Vagina (tissue), 2 donors: ENCODE measurements at regions not wholly inside any gene's neighbourhood (a gene's known extent, or its start where the extent isn't known, plus 50 kb on each side); places are given as distances from the start of the nearest gene placed in this dataset.

Experiments
- CTCF ChIP-seq, 3 experiments: fragments of 450-650 bp in 2 of 3; fragments of 200-600 bp in 1 of 3; sonication (generic) in 1 of 3; IDR thresholded peaks; one replicate each; pipeline ENCODE4 v1.5.1; 2017 to 2019; ENCODE audit warnings: antibody characterized with exemption in 3 of 3, mild to moderate bottlenecking in 2 of 3, moderate library complexity in 2 of 3
- POLR2A ChIP-seq, 2 donors: fragments of 450-650 bp; IDR thresholded peaks; one replicate each; pipeline ENCODE4 v1.6.1; 2017; ENCODE audit warnings: antibody characterized with exemption in 2 of 2, mild to moderate bottlenecking in 2 of 2, moderate library complexity in 2 of 2
- POLR2AphosphoS5 ChIP-seq, 2 donors: sonication (generic); formaldehyde crosslinking; IDR thresholded peaks; one replicate each; pipeline ENCODE4 v1.9.0; 2017; ENCODE audit warnings: antibody characterized with exemption in 2 of 2, mild to moderate bottlenecking in 2 of 2, low read depth in 1 of 2; ENCODE audit not compliant: insufficient read depth in 1 of 2

DNA sequence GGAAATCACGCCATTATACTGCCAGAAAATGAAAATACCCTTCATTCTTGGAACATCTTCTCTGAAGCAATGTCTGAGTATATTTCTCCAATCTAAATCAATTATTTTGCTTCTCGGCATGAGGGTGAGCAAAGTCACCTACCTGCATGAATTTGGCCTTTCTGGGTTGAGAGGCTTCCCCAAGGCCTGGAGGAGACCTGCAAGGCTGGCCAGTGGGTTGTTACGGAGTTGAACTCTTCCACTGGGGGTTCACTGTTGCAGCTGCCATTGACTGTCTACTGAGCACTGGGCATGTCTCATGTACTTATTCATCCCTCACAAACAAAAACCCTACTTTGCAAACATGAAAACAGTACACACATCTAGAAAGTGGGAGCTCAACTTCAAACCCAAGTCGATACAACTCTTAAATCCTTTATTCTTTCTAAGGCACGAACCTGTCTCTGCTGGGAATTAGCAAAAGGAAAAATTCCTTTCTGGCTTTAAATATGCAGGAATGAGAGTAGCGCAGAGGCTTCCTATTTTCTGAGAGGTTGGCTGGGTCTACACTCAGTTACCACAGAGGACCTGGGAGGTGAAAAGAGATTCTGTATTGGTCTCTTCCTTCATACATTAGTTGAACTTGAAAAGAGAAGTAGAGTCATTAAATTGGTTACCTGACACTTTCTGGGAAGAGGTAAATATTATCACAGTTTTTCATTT lies 87.6 kb upstream of the SGK1 start:
- no peak for TF ChIP-seq CTCF (IDR thresholded peaks at IDR 0.05)
- TF ChIP-seq POLR2A (IDR thresholded peaks at IDR 0.05), result no peak
- TF ChIP-seq POLR2AphosphoS5 (IDR thresholded peaks at IDR 0.05; ENCODE audit: insufficient read depth in 1 of 2, low read depth in 1 of 2), result no peak
